Spleen (tissue), 11 donors: ENCODE measurements at regions not wholly inside any gene's neighbourhood (a gene's known extent, or its start where the extent isn't known, plus 50 kb on each side); places are given as distances from the start of the nearest gene placed in this dataset.

Source experiments
- DNase-seq: peaks from one replicate; pipeline ENCODE4 v3.0.0-alpha.2; 2020
- H3K27ac ChIP-seq, 8 donors: fragments of 200-600 bp; sonication (generic) in 7 of 8; 1 replicate in 4 of 8; 2 replicates in 4 of 8; pipeline versions ENCODE4 v1.5.0 to v1.8.0; 2016 to 2021; ENCODE audit warnings: inconsistent platforms in 4 of 8, mild to moderate bottlenecking in 4 of 8, moderate library complexity in 1 of 8
- H3K27me3 ChIP-seq, 7 donors: fragments of 200-600 bp; sonication (generic) in 6 of 7; replicated peaks in 1 of 7; 1 replicate in 4 of 7; 2 replicates in 3 of 7; pipeline versions ENCODE4 v1.5.0 to v1.8.0; 2016 to 2021; ENCODE audit warnings: inconsistent platforms in 3 of 7, mild to moderate bottlenecking in 1 of 7
- H3K36me3 ChIP-seq, 6 donors: fragments of 200-600 bp; sonication (generic) in 5 of 6; 1 replicate in 4 of 6; 2 replicates in 2 of 6; pipeline versions ENCODE4 v1.5.0 to v1.8.0; 2016 to 2021; ENCODE audit warnings: inconsistent platforms in 2 of 6
- H3K4me1 ChIP-seq, 6 donors: fragments of 200-600 bp; sonication (generic) in 5 of 6; 1 replicate in 3 of 6; 2 replicates in 3 of 6; pipeline versions ENCODE4 v1.5.0 to v1.8.0; 2016 to 2021; ENCODE audit warnings: inconsistent platforms in 3 of 6
- H3K4me3 ChIP-seq, 8 donors: fragments of 200-600 bp; sonication (generic) in 7 of 8; 1 replicate in 4 of 8; 2 replicates in 4 of 8; pipeline versions ENCODE4 v1.5.0 to v1.8.0; 2016 to 2021; ENCODE audit warnings: inconsistent platforms in 4 of 8, mild to moderate bottlenecking in 4 of 8, moderate library complexity in 2 of 8
- H3K9me3 ChIP-seq, 8 donors: fragments of 200-600 bp; sonication (generic) in 7 of 8; 1 replicate in 4 of 8; 2 replicates in 4 of 8; pipeline versions ENCODE4 v1.5.0 to v1.8.0; 2016 to 2021; ENCODE audit warnings: inconsistent platforms in 4 of 8
- CTCF ChIP-seq, 11 experiments: fragments of 200-600 bp in 7 of 11; fragments of 450-650 bp in 4 of 11; sonication (generic) in 4 of 11; IDR thresholded peaks in 8 of 11; conservative IDR thresholded peaks in 3 of 11; 1 replicate in 7 of 11; 2 replicates in 4 of 11; pipeline versions ENCODE4 v1.4.0 to v1.8.0; 2016 to 2021; ENCODE audit warnings: antibody characterized with exemption in 11 of 11, inconsistent platforms in 4 of 11, mild to moderate bottlenecking in 1 of 11
- POLR2A ChIP-seq, 3 donors: fragments of 450-650 bp; IDR thresholded peaks; one replicate each; pipeline ENCODE4 v1.5.1; 2017; ENCODE audit warnings: antibody characterized with exemption in 3 of 3, mild to moderate bottlenecking in 1 of 3
- POLR2AphosphoS5 ChIP-seq, 3 donors: sonication (generic); formaldehyde crosslinking; IDR thresholded peaks; one replicate each; pipeline ENCODE4 v1.5.1; 2017; ENCODE audit warnings: antibody characterized with exemption in 3 of 3
- WGBS, 5 donors: extraction: QIAGEN DNeasy Blood & Tissue Kit in 3 of 5; methylation state at CpG; one replicate each; pipeline versions ENCODE4 v1.1.5 to v1.1.7; 2013 to 2018; 5-methylcytosine and 5-hydroxymethylcytosine counted together
- intact Hi-C: fragments of 100-400 bp; cut with DNase I; formaldehyde crosslinking; loops from one replicate; pipeline ENCODE4 v1.15.0; 2023; ENCODE audit warnings: low total_unique reads
- donor health status: healthy with polysubstance abuse.
- donor health status: DM: no; HTN: no; CAD: no; lungs with moderate emphysema.
- donor health status: DM: no; HTN: no; CAD: no.
- donor health status: Bipolar disorder and iron deficiency.
- donor health status: healthy.
- donor health status: DM: no; HTN: no; CAD: no.
- donor health status: DM: yes; HTN: yes; CAD: no.

- Histone ChIP-seq H3K4me3 (no peak overlapping the region), H3K27ac (no peak overlapping the region), H3K36me3 (no peaks in the 10 kb centered on the region), H3K9me3 (peaks cover 0 to 1% (median 0%) of the 10 kb centered on the region in 8 donors), H3K27me3 (no peaks in the 10 kb centered on the region), H3K4me1 (no peaks in the 10 kb centered on the region)
- 84 to 95% (median 91%) methylated on average over 5 of the region's 5 CpGs for WGBS, 5 donors
- intact Hi-C loops, result no loop called here
- no peak for TF ChIP-seq CTCF (IDR thresholded peaks at IDR 0.05 in 8 of 11, conservative IDR thresholded peaks at IDR 0.05 in 3 of 11)
- TF ChIP-seq POLR2AphosphoS5 (IDR thresholded peaks at IDR 0.05), result no peak
- TF ChIP-seq POLR2A (IDR thresholded peaks at IDR 0.05), result no peak
- no peak for DNase-seq
These were observed 64.2 kb upstream of the CKS2 start for GRCh38 chr9:89246840-89247239.

GRCh38 chr9:89247431-89248353 lies 63.3 kb upstream of the CKS2 start:
- no peak for DNase-seq
- intact Hi-C loops, result no loop called here
- H3K36me3 ChIP-seq, result no peaks in the 10 kb centered on the region
- peaks cover 0 to 10% (median 0%) of the 10 kb centered on the region in 8 donors for H3K9me3 ChIP-seq
- H3K27ac ChIP-seq, result no peak overlapping the region
- H3K4me3 ChIP-seq, result no peak overlapping the region
- H3K27me3 ChIP-seq, result no peaks in the 10 kb centered on the region
- WGBS, 5 donors, result 63 to 81% (median 77%) methylated on average over 4 of the region's 4 CpGs
- no peaks in the 10 kb centered on the region for H3K4me1 ChIP-seq
- TF ChIP-seq POLR2A (IDR thresholded peaks at IDR 0.05) (no peak), CTCF (IDR thresholded peaks at IDR 0.05 in 8 of 11, conservative IDR thresholded peaks at IDR 0.05 in 3 of 11) (no peak), POLR2AphosphoS5 (IDR thresholded peaks at IDR 0.05) (no peak)

GRCh38 chr9:89249001-89249400 lies 62.0 kb upstream of the CKS2 start:
- Histone ChIP-seq H3K4me1 (no peaks in the 10 kb centered on the region), H3K27ac (no peak overlapping the region), H3K9me3 (peaks cover 0 to 12% (median 0%) of the 10 kb centered on the region in 8 donors), H3K36me3 (no peaks in the 10 kb centered on the region), H3K27me3 (no peaks in the 10 kb centered on the region), H3K4me3 (no peak overlapping the region)
- WGBS, 5 donors, result 81 to 93% (median 86%) methylated on average over 3 of the region's 3 CpGs
- no peak for DNase-seq
- intact Hi-C loops, result no loop called here
- TF ChIP-seq CTCF (IDR thresholded peaks at IDR 0.05 in 8 of 11, conservative IDR thresholded peaks at IDR 0.05 in 3 of 11), result no peak
- no peak for TF ChIP-seq POLR2A (IDR thresholded peaks at IDR 0.05)
- no peak for TF ChIP-seq POLR2AphosphoS5 (IDR thresholded peaks at IDR 0.05)

- H3K9me3 ChIP-seq, result peaks cover 0 to 12% (median under 1%) of the 10 kb centered on the region in 8 donors
- H3K36me3 ChIP-seq, result no peaks in the 10 kb centered on the region
- DNase-seq, result no peak
- no peak overlapping the region for H3K4me3 ChIP-seq
- 83 to 93% (median 91%) methylated on average over 8 of the region's 8 CpGs for WGBS, 5 donors
- intact Hi-C loops, result no loop called here
- no peaks in the 10 kb centered on the region for H3K4me1 ChIP-seq
- TF ChIP-seq POLR2AphosphoS5 (IDR thresholded peaks at IDR 0.05) (no peak), POLR2A (IDR thresholded peaks at IDR 0.05) (no peak), CTCF (IDR thresholded peaks at IDR 0.05 in 8 of 11, conservative IDR thresholded peaks at IDR 0.05 in 3 of 11) (no peak)
- no peak overlapping the region for H3K27ac ChIP-seq
- no peaks in the 10 kb centered on the region for H3K27me3 ChIP-seq
These were observed 58.2 kb upstream of the CKS2 start for GRCh38 chr9:89252651-89253267.
